ENCODE measurements at regions not wholly inside any gene's neighbourhood (a gene's known extent, or its start where the extent isn't known, plus 50 kb on each side); places are given as distances from the start of the nearest gene placed in this dataset.

DNA sequence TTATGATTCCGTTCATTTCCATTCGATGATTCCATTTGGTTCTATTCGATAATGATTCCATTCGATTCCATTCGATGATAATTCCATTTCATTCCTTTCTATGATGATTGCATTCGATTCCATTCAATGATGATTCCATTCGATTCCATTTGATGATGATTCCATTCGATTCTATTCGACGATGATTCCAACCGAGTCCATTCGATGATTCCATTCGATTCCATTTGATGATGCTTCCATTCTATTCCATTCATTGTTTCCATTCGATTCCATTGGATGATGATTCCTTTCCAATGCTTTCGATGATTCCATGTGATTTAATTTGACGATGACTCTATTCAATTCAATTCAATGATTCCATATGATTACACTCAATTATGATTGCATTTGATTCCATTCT lies 1093.5 kb downstream of the RPIA start:
- TF ChIP-seq, protein P1, sequence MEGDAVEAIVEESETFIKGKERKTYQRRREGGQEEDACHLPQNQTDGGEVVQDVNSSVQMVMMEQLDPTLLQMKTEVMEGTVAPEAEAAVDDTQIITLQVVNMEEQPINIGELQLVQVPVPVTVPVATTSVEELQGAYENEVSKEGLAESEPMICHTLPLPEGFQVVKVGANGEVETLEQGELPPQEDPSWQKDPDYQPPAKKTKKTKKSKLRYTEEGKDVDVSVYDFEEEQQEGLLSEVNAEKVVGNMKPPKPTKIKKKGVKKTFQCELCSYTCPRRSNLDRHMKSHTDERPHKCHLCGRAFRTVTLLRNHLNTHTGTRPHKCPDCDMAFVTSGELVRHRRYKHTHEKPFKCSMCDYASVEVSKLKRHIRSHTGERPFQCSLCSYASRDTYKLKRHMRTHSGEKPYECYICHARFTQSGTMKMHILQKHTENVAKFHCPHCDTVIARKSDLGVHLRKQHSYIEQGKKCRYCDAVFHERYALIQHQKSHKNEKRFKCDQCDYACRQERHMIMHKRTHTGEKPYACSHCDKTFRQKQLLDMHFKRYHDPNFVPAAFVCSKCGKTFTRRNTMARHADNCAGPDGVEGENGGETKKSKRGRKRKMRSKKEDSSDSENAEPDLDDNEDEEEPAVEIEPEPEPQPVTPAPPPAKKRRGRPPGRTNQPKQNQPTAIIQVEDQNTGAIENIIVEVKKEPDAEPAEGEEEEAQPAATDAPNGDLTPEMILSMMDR (conservative IDR thresholded peaks at IDR 0.05; ENCODE audit: low read length): no peak
- no peak for TF ChIP-seq EZH2phosphoT487 (IDR thresholded peaks at IDR 0.05; ENCODE audit: borderline replicate concordance, low read depth, low read length)
